ENCODE measurements at regions not wholly inside any gene's neighbourhood (a gene's known extent, or its start where the extent isn't known, plus 50 kb on each side); places are given as distances from the start of the nearest gene placed in this dataset.

- H3K4me3 Mint-ChIP-seq (ENCODE audit: unreplicated experiment) = no peak overlapping the region
- Histone ChIP-seq H3K9me3 (no peaks in the 10 kb centered on the region), H3K4me3 (ENCODE audit: low read depth, low read length) (no peak overlapping the region), H3K36me3 (ENCODE audit: control insufficient read depth, insufficient read depth, low read length) (no peaks in the 10 kb centered on the region), H3K4me1 (no peaks in the 10 kb centered on the region), H3K27me3 (replicated peaks; ENCODE audit: control insufficient read depth, insufficient read depth, low read length) (no peaks in the 10 kb centered on the region)
- no TSS peak for BruUV-seq (replicated peaks)
- H3K27ac Mint-ChIP-seq (ENCODE audit: unreplicated experiment) = no peak overlapping the region
- TF ChIP-seq CTCF (IDR thresholded peaks at IDR 0.05; ENCODE audit: insufficient read depth in 1 of 2, low read depth in 1 of 2, low read length in 1 of 2, severe bottlenecking in 1 of 2, unreplicated experiment in 1 of 2) = no peak
- H3K36me3 Mint-ChIP-seq (ENCODE audit: insufficient read depth, unreplicated experiment) = no peaks in the 10 kb centered on the region
- no peak for DNase-seq
- H3K4me1 Mint-ChIP-seq (ENCODE audit: low read depth, unreplicated experiment) = no peaks in the 10 kb centered on the region
- ChIA-PET POLR2A (no interaction called here), CTCF (no interaction called here)
- H3K27me3 Mint-ChIP-seq (ENCODE audit: insufficient read depth, unreplicated experiment) = peaks cover 12% of the 10 kb centered on the region
- intact Hi-C loops (cut with micrococcal nuclease; ENCODE audit: unreplicated experiment) = no loop called here
- no peaks in the 10 kb centered on the region for H3K9me3 Mint-ChIP-seq (ENCODE audit: unreplicated experiment)
Measured at GRCh38 chr2:129428086-129428660, 551.3 kb upstream of the RAB6C start.

GRCh38 chr2:129430911-129431310, 548.6 kb upstream of the RAB6C start:
- TF ChIP-seq CTCF (IDR thresholded peaks at IDR 0.05; ENCODE audit: insufficient read depth in 1 of 2, low read depth in 1 of 2, low read length in 1 of 2, severe bottlenecking in 1 of 2, unreplicated experiment in 1 of 2) = no peak
- DNase-seq = no peak
- Mint-ChIP-seq H3K36me3 (ENCODE audit: insufficient read depth, unreplicated experiment) (no peaks in the 10 kb centered on the region), H3K4me1 (ENCODE audit: low read depth, unreplicated experiment) (no peaks in the 10 kb centered on the region), H3K27ac (ENCODE audit: unreplicated experiment) (no peak overlapping the region), H3K4me3 (ENCODE audit: unreplicated experiment) (no peak overlapping the region), H3K27me3 (ENCODE audit: insufficient read depth, unreplicated experiment) (peaks cover 14% of the 10 kb centered on the region), H3K9me3 (ENCODE audit: unreplicated experiment) (no peaks in the 10 kb centered on the region)
- Histone ChIP-seq H3K9me3 (no peaks in the 10 kb centered on the region), H3K36me3 (ENCODE audit: control insufficient read depth, insufficient read depth, low read length) (no peaks in the 10 kb centered on the region), H3K4me1 (no peaks in the 10 kb centered on the region), H3K27me3 (replicated peaks; ENCODE audit: control insufficient read depth, insufficient read depth, low read length) (no peaks in the 10 kb centered on the region), H3K4me3 (ENCODE audit: low read depth, low read length) (no peak overlapping the region)
- ChIA-PET POLR2A (no interaction called here), CTCF (no interaction called here)
- intact Hi-C loops (cut with micrococcal nuclease; ENCODE audit: unreplicated experiment) = no loop called here
- BruUV-seq (replicated peaks) = no TSS peak

GRCh38 chr2:129431881-129432280, 547.6 kb upstream of the RAB6C start:
- ChIA-PET CTCF (no interaction called here), POLR2A (no interaction called here)
- no peak overlapping the region for H3K27ac Mint-ChIP-seq (ENCODE audit: unreplicated experiment)
- no TSS peak for BruUV-seq (replicated peaks)
- intact Hi-C loops (cut with micrococcal nuclease; ENCODE audit: unreplicated experiment) = no loop called here
- no peaks in the 10 kb centered on the region for H3K4me1 Mint-ChIP-seq (ENCODE audit: low read depth, unreplicated experiment)
- TF ChIP-seq CTCF (IDR thresholded peaks at IDR 0.05; ENCODE audit: insufficient read depth in 1 of 2, low read depth in 1 of 2, low read length in 1 of 2, severe bottlenecking in 1 of 2, unreplicated experiment in 1 of 2) = no peak
- no peaks in the 10 kb centered on the region for H3K27me3 ChIP-seq (replicated peaks; ENCODE audit: control insufficient read depth, insufficient read depth, low read length)
- no peak for DNase-seq
- no peak overlapping the region for H3K4me3 Mint-ChIP-seq (ENCODE audit: unreplicated experiment)
- H3K36me3 Mint-ChIP-seq (ENCODE audit: insufficient read depth, unreplicated experiment) = no peaks in the 10 kb centered on the region
- H3K9me3 Mint-ChIP-seq (ENCODE audit: unreplicated experiment) = no peaks in the 10 kb centered on the region
- H3K36me3 ChIP-seq (ENCODE audit: control insufficient read depth, insufficient read depth, low read length) = no peaks in the 10 kb centered on the region
- H3K4me3 ChIP-seq (ENCODE audit: low read depth, low read length) = no peak overlapping the region
- peaks cover 10% of the 10 kb centered on the region for H3K27me3 Mint-ChIP-seq (ENCODE audit: insufficient read depth, unreplicated experiment)
- H3K4me1 ChIP-seq = no peaks in the 10 kb centered on the region
- H3K9me3 ChIP-seq = no peaks in the 10 kb centered on the region

Measured in Caco-2 (cell line).